ENCODE measurements at regions not wholly inside any gene's neighbourhood (a gene's known extent, or its start where the extent isn't known, plus 50 kb on each side); places are given as distances from the start of the nearest gene placed in this dataset.
"Not testable (repeated sequence)": the region's sequence is repeated elsewhere in the genome, so short reads cannot be mapped to it uniquely, and the experiment has no call there.

- not testable (repeated sequence) for DNase-seq (ENCODE audit: low read depth)
These were observed 207.8 kb downstream of the USP6NL start for GRCh38 chr10:11403646-11404045.

DNA sequence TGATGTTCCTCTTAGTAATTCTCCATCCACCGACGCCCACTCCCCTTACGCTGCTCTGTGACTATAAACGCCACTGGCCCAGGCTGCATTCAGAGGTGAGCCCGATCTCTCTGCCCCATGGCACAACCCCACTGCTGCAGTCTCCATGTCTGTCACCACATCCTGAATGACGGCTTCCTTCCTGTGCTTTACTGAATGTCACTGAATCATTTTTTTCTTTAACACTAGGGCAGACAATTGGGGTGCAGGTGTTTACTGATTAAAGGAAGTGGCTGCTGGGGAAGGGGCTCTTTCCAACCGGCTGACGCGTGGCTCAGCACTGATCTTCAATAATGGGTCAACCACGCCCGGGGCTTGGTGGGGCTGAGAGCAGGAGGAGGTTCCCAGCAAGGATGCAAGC lies 208.3 kb downstream of the USP6NL start:
- DNase-seq (ENCODE audit: low read depth) = peak; percentile 26

DNA sequence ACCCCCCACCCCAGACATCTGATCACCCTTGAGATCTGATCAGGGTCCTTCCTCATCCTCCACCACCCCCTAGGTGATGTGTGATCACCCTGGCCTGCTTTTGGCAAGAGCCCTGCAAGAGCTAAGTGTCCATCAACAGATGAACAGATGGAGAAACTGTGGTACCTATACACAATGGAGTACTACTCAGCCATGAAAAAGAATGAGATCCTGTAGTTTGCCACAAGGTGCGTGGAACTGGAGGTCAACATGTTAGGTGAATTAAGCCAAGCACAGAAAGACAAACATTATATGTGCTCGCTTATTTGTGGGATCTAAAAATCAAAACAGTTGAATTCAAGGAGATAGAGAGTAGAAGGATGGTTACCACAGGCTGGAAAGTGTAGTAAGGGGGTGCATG lies 209.1 kb downstream of the USP6NL start:
- DNase-seq (ENCODE audit: low read depth) = no peak

DNA sequence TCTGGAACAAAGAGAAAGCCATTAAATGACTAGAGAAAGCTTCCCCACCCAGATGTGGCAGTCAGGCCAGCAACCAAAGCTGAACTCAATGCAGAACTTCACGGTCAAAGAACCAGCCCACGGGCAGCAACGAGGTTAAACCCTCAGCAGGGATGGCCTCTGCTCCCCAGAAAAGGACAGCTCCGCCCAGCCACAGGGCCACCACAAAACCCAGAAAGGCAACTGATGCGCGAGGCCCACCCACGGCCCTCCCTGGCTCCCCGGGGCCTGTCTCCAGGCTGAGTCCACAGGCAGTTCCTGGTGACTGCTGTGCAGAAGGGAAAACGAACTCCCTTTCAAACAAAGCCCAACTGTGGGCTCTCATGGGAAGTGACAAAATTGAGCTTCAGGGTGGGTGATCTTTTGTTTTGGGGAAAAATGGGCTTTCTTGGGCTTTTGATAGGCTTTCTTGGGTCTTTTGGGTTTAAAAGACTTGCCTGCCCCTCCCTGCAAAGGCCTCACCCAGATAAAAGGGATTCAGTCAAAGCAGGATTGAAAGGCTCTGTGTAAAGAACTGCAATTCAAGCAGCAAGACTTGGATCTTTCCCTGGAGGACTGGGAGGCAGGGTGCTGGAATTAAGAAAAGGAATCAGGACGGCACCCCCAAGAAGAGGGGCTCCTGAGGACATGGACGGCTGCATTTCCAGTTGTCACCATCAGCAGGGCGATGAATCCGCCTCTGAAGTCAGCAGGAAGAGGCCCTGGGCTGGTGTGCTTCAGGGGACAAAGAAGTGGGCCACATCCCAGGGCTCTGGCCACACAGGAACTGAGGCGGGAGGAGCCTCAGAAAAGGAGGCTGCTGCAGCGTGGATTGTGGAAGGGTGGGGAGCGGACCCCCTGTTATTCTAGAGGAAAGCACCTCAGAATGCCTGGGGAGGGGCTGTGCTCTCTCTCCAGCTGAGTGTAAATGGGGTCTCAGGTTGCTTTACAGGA lies 209.9 kb downstream of the USP6NL start:
- DNase-seq (ENCODE audit: low read depth) = no peak

DNA sequence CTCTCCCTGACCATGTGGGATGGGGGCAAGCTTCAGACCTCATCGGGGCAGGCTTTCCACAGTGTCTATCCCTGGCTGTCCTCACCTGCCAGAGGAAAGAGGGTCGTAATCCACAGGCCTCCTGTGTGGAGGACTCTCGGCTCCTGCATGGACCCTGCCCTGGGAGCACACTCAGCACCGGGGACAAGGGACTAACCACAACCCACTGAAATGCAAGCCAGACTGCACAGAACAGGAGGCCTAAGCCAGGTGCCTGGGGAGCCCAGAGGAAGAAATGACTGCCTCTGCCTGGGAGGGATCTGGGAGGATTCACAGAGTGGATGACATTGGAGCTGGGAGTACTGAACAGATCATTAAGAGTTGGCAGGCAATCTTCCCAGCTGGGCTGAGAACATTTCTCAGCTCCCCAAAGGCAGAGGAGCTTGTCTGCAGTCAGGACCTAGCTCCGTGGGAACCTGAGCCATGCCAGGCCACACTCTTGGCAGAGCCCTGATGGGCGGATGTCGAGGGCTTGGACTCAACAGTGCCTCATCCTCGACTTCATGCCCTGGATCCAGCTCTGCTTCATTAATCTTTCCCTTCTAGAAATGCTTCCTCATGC lies 213.4 kb downstream of the USP6NL start:
- DNase-seq (ENCODE audit: low read depth) = no peak

DNA sequence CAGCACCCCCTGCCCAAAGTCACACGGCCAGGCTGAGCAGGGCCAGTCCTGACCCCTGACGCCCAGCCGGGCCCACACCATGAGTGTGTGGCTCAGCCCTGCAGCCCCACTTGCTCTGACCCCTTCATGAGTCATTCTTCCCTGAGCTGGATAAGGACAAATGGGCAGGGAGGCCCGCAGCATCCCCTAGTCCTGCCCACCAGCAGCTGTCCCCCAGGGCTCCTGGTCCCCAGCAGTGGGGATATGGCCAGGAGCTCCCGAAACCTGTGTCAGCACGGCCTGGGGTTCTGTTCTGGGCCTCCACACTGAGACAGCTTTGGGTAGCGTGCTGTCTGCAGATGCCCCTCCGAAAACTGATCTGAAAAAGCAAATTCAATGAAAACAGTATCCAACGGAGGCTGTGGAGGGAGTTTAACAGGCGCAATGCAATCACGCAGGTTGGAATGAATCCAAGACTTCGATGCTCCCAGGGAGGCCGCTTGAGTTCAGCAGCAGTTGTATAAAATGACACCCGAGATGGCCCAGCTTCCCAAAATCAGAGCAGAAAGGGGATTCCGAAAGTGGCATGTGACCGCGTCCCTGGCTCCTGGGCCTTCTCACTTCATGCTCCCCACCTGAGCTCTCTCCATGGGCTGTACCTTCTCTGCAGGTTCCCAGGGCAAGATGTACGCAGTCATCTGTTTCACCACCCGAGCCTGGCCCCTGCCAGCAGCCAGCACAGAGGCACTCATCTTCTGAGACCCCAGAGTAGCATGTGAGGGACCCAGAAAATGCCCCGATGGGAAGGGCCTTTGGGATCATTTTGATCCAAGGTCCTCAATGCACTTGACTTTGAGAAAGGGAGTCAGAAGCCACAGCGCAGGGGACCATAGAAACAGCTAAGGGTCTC lies 214.1 kb downstream of the USP6NL start:
- no peak for DNase-seq (ENCODE audit: low read depth)

GRCh38 chr10:11396311-11396955 lies 215.0 kb downstream of the USP6NL start:
- no peak for DNase-seq (ENCODE audit: low read depth)

GRCh38 chr10:11395581-11396310 lies 215.7 kb downstream of the USP6NL start:
- no peak for DNase-seq (ENCODE audit: low read depth)

DNA sequence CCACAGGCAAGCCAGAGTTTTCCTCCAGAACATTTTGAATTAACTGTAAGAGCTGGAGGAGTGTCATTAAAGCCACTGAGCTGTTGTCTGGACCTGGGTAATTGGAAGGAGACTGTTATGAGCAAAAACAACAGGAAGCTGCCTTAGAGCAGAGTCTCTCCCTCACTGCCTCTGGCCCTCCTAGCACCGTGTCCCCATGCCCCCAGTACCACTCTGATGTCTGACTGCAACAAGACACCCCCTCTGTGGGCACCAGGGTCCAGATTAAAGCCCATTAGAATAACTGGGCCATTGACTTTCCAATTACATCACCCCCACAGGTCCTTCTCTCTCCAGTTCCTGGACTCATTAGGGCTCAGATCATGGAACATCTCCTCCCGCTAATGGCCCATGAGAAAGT lies 216.3 kb downstream of the USP6NL start:
- no peak for DNase-seq (ENCODE audit: low read depth)

DNA sequence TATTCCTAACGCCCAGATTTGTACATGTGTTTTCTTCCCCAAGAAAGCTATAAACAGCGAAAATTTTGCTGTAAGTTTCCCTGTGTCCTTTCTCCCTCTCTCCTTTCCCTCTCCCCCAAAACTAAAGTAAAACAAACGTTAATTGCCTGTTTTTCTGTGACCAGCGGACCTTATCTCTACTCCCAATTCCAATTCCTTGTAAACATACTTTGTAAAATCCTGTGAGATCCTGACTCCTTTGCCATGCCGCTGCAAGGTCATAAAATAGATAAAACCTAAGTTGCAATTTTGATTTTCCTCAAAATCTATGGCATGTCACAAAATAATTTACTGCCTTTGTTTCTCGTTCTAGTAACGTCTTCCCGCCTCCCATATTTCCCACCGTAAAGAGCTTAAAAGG lies 217.6 kb downstream of the USP6NL start:
- no peak for DNase-seq (ENCODE audit: low read depth)

- no peak for DNase-seq (ENCODE audit: low read depth)
These were observed 218.7 kb downstream of the USP6NL start for GRCh38 chr10:11392776-11393175.

GRCh38 chr10:11388996-11389395 lies 222.5 kb downstream of the USP6NL start:
- DNase-seq (ENCODE audit: low read depth) = no peak

- DNase-seq (ENCODE audit: low read depth) = no peak
These were observed 223.8 kb downstream of the USP6NL start for GRCh38 chr10:11387551-11388222.

DNA sequence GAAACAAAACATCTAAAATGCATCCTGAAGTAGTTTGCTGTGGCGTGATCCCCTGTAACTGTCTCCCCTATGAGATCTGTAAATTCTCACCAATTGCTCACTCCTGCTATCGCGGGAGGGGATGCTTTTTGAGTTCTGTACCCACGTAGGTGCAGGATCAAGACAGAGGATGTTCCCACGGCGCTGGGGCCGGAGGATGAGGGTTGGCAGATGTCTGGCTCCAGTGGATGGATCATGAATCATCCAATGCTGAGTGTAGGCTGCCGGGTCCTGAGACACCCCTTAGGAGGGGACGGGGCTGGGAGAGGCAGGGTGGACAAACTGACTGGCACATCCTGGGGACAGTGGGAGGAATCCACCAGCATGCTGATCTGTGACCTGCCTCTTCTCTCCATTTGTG lies 224.4 kb downstream of the USP6NL start:
- no peak for DNase-seq (ENCODE audit: low read depth)
